HG03039 (cell line): ENCODE measurements at regions not wholly inside any gene's neighbourhood (a gene's known extent, or its start where the extent isn't known, plus 50 kb on each side); places are given as distances from the start of the nearest gene placed in this dataset.
"Not testable (repeated sequence)": the region's sequence is repeated elsewhere in the genome, so short reads cannot be mapped to it uniquely, and the experiment has no call there.

Source experiments
- ATAC-seq: cut with Tn5 transposase; IDR thresholded peaks from one replicate; pipeline ENCODE4 v1.9.1; 2021; ENCODE audit warnings: mild to moderate bottlenecking, moderate library complexity; ENCODE audit not compliant: unreplicated experiment

DNA sequence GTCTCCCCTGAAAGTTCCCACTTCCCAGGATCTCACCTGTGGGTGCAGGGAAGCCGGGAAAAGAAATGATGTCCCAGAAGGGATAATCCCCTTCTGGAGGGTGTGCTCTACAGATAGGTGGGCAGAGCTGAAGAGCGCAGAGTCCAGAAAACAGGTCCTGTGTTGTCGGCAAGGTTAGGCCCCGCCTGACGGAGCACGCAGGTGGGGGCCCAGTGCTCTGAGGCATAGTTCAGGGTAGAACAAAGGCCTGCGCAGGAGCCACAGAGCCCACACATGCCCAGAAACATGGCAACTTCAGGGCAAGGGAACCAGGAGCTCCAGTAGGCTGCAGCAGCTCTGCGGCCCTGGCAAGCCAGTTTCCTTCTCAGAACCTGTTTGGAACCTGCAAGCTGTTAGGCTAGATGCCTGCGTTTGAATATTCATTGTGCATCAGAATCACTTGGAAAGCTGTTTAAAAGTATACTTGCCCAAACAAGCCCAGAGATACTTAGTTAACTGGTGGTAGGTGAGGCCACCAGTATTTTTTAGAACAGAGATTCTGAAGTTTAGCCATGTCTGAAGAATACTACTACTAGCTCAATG is 386.6 kb downstream of the BUD13 start:
- no peak for ATAC-seq

DNA sequence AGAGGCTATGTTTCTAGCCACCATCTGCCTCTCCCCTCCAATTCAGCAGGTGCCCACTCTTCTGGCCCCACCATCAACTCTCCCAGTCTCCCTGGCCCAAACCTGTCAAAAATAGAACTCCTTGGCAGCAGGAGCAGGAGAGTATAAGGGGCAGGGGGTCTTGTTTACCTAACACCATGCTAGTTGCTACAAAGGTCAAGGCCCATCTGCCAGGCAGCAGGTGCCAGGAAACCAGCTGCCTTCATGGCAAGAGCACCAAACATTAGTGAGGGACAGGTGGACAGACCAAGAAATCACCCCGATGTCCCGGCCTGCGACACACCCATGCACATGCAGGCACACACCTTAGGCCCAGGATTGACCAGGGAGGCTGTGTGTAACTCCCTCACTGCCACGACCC is 387.9 kb downstream of the BUD13 start:
- no peak for ATAC-seq

DNA sequence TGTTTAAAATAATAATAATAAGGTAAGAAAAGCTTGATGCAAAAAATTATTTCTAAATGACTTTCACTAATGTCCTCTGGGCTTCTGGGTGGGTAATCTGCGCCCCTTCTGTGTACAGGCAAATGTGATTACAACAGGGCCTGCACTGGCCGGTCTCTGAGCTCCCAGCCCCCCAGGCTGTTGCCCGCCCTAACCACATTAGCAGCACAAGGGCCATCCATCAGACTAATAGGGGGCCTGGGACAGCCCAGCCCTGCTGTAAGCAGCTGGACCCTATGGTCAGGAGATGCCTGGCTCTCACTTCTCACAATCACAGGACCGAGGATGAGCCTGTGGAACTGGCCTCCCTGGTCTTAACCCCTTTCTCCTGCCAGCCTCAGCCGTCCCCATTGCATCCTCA is 388.4 kb downstream of the BUD13 start:
- no peak for ATAC-seq

DNA sequence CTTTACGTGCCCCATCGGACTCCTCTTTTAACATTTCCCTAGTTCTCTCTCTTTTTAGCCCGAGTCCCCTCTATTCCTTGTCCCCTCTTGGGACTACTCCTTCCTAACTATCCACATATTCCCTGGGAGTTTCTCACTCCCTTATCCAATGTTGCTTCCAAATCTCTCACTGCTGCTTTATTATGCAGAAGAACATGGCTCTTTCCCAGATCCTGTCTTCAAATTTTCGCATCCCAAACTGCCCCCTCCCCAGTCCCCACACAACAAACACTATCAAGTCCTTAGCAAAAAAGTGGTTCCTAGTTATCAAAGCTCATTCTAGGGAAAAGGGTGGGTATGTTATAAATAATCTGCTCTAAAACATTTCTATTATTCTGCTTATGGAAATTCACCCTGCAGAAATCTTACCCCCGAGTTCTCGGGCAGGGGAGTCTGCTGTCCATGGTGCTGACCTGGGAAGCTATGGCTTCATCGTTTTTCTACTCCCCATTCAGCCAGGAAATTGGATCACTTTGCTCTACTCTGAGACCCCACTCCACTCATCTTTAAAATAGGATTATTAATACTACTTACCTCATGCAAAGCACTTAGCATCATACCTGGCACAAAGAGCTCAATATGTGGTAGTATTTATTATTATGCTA is 393.5 kb downstream of the BUD13 start:
- no peak for ATAC-seq

DNA sequence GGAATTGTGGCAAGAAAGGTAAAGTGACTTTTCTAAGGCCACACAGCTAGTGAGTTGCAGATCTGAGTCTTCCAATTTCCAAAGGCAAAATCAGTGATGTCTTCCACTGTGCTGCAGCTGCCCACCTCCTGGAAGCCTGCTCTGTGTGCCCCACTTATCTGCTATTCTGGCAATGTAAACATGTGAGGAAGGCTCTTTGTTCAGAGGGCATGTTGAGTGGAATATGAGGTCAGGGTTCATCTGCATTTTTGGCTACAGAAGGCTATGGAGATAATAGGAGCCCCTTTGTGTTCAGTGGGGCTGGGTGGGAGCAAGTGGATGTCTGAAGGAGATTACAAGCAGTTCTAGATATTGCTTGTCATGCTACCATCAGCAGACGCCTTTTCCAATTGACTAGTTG is 396.2 kb downstream of the BUD13 start:
- ATAC-seq: no peak

DNA sequence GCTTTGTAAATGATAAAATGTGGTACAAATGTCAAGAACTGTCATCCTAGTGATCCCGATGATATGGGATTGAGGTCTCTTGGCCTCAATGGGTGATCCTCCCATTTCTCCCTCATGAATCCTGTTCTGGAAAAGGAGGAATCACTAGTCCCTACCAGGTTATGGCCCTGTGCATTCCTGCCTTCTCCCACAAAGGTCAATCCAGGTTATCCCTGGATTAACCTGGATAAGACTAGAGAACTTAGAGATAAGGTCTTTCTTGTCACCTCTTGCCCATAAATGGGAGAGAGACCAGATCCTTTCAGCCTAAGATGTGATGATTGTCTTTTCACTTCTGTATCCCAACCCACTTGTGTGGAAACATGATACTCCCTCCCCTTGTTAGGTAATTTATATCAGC is 396.7 kb downstream of the BUD13 start:
- no peak for ATAC-seq

DNA sequence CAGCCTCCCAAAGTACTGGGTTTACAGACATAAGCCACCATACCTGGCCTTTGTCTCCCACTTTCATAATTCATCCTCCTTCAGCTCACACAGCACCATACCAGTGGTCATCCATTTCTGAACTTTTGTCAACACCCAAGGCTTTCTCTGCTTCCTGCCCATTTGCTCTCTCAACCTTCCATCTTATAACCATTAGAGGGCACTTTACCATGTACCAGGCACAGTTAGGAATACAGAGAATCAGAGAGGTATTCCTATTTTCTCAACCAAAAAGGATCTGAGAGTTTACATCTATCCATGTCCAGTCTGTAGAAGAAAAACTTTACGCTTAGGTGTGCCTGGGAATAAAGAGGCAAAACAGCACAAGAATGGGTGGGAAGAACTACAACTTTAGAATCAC is 397.6 kb downstream of the BUD13 start:
- no peak for ATAC-seq

DNA sequence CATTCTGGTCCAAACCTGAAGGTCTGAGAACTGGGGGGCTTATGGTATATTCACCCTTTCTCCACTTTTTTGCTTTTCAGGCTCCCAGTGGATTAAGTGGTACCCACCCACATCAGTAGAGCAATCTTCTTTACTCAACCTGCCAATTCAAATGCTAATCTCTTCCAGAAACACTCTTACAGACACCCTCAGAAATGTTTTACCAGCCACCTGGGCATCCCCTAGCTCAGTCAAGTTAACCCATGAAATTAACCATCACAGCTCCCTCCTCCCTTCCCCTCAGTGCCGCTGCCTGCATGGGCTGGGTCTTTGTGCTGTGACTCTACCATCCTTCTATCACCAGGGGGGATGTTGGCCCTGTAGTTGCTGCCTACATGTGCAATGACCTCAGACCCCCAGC is 398.7 kb downstream of the BUD13 start:
- ATAC-seq: no peak

DNA sequence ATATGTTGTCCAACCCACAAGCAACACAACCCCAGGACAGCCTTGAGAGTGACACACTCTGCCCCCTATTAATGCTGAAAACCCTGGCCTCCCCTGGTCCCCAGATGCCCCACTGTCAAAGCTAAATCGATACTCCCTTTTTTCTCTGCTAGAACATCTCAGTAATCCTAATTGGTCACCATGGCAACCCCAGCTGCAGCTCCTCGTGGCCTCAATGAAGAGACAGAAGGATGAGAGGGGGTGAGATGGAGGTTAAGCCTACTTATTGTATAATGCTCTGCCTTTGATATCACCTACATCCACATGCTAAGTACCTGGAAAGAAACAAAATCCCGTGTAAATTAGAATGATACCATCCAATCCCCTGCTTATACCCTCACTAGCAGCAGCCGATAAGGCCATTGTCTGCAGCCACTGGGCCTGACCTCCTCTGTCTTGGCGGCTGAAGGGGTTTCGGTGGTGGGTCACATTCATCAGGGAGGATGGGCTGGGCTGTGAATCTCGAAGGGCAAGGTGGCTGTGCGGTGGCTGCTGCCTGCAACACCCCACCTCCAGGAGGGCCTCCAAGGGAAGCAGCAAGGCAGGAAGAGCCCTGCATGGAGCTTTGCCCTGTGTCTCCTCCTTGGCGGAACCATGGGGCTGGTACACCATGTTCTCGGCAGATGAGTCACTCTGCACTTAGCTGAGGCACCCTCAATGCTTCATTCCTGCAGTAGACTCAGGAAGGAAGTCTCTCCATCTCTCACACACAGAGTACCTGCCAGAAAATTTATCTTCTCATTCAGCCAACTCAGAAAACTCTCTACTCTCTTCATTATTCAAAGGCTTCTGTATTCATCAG is 399.5 kb downstream of the BUD13 start:
- ATAC-seq: no peak

DNA sequence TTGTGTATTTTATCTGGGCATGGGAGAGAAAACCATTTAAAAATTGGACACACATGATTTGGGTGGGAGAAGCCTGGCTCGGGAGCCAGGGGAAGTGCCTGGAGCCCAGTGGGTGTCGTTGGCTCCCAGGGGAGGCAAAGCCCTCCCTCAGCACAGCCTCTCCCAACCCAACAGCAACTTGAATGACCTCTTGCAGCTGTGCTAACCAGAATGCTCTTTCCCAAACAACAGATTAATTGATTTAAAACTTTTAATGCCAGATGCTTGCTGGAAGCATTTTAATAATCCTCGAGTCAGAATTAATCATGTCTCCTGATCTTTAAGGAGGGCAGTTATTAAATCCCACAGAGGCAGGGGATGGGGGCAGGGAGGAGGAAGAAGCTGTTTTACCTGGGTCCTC is 401.6 kb downstream of the BUD13 start:
- ATAC-seq: no peak

DNA sequence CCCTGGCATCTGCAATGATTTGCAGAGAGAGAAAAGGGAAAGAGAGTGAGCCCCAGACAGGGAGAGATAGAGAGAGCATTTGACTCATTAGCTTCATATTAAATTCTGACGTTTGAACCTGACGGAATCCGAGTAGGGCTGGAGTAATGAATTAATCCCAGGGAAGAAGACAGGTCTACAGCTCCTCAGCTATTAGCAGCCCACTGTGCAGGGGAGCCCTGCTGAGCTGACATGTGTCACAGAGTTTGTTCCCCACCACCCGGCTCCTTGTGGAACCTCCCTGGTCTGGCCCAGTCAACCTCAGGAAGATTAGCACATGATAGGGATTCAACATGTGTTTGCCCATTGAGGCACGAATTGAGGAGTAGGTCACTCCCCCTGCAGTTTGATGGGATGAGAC is 404.0 kb downstream of the BUD13 start:
- no peak for ATAC-seq

DNA sequence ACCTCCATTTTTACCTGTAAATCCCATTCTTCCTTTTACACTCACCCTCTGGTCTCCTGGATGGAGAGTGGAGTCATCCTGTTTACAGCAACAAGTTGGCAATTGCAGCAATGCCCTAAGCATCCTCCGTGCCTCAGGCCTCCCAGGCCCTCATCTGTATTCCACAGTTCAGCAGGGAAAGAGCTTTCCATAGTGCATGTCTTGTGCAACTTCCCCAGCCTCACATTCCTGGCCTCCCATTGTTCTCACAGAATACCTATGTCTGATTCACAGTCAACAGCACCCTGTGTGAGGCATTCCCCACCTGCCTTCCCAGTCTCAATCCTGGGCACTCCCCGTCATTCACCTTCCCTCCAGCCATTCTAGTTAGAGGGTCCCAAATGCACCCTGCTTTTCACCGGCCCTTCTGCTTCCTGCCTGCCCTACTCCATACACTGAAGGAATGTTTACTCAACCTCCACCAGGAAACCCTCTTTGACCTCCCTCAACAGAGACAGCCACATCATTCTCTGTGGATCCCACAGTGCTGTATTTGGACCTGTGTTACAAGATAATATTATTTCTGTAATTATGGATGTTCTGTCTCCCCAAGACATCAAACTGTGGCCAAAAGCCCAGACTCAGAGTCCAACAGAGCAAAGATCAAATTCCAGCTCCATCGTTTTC is 405.7 kb downstream of the BUD13 start:
- no peak for ATAC-seq

DNA sequence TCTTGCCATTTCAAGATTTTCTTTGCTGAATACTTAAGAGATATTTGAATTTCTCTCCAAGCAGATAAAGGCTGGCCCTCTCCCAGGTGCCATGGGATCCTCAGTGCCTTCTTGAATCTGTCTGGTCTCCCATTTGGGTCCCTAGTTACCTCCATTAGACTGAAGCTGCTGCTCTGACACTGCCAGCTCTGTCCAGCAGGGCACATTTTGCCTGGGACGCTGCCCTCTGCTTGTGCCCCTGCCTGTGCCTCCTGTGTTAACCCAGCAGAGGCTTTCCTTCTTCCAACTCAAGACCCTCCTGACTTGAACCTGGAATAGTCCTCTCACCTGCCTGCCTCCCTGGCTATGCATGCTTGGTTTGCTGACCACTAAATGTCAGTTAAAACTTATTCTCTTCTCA is 406.3 kb downstream of the BUD13 start:
- ATAC-seq: no peak

DNA sequence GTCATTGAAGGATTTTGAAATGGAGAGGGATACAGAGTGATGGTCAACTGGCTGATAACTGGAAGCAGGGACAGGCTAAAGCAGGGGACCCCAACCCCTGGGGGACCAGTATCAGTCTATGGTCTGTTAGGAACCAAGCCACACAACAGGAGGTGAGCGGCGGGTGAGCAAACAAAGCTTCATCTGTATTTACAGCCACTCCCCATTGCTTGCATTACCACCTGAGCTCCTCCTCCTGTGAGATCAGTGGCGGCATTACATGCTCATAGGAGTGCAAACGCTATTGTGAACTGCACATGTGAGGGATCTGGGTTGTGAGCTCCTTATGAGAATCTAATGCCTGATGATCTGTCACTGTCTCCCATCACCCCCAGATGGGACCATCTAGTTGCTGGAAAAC is 407.9 kb downstream of the BUD13 start:
- not testable (repeated sequence) for ATAC-seq

DNA sequence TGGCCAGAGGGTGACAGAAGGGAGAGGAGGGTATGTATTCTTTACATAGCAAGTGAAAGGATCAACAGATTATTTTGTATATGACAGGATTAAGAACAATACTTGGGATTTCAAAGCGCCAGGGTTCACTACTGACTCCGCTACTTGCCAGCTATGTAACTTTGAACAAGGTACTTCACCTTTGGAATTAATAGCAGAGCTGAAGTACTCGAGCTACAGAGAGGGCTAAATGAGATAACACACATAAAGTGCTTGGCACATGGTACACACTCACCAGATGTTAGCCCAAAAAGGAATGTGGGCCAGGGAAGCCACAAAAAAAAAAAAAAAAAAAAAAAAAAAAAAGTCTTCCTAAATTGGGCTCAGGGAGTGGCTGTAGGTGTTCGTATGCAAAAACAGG is 408.4 kb downstream of the BUD13 start:
- ATAC-seq: no peak

DNA sequence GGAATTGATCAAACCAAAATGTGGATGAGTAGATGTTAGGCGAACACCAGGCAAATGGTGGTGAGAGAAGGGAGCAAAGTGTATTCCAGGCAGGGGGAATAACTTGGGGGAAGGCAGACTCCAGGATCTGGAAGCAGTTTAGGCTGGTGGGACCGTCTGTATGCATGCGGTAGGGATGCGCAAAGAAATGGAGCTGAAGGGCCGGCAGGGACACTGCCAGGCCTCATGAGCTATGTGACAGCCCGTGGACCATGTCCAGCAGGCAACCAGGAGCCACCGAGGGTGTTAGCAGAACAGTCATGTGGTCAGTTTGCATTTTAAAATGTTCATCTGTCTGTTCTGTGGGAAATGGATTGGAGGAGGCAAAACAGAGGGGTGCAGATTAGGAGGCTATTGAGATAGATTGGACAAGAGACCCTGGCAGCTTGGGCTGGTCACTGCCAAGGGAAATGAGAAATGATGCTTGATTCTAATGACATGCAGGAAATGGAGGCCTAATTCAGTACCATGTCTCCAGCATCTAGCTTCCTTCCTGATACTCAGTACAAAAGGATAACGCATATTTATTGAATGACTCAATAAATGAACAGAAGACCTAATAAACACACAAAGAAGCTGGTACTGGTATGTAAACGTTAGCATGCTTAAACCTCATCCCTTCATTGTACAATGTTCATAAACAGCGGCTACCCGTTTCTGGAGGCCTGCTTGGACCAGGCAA is 412.4 kb downstream of the BUD13 start:
- no peak for ATAC-seq

DNA sequence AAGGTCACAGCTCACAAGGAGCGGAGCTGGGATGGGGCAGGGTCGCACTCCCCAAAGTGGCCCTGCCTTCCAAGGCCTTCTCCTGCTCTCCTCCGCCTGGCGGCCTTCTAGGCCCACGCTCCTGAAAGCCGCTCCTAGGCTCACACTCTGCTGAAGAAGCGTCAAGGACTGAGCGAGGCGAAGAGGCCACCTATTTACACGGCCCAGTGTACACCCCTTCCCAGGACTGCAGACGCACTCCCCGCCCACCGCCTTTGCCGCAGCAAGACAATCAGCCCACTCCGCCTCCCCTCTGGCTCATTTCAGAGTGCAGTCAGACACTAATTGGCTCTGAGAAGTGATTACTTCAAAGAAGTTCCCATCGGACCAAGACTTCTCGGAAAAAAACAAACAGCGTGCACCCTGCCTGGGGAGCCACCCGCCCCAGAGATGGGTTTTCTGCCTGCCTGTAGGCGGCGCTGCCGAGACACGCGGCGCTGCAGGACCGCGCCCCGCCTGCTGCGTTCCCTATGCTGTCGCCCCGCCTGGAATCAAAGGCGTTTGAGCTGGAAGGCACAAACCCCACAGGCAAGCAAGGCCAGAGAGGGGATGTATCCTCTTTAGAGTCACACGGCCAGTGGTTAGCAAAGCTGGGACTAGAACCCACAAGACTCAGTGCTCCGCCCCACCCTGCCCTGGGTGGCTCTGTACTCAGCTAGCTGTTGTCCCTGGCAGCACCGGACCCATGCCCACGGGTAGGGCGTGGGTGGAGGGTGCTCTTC is 414.8 kb downstream of the BUD13 start:
- ATAC-seq: no peak

DNA sequence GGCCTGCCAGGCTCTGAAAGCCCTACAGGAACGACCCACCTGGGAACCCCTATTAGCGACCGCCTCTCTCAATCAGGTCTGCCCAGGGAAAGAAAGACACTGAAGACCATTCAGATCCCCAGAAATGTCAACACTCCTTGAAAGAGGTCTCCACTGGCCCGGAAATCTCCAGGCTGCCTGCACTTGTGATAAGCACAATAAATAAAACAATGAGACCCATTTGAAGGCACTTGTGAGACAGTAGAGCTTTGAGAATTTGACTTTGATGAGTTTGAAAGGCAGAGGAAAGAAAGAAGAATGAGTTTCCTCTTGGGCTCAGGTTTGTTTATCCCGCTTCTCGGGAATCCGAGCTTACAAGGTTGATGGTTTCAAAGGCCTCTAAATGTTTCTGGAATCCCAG is 416.3 kb downstream of the BUD13 start:
- ATAC-seq: no peak

DNA sequence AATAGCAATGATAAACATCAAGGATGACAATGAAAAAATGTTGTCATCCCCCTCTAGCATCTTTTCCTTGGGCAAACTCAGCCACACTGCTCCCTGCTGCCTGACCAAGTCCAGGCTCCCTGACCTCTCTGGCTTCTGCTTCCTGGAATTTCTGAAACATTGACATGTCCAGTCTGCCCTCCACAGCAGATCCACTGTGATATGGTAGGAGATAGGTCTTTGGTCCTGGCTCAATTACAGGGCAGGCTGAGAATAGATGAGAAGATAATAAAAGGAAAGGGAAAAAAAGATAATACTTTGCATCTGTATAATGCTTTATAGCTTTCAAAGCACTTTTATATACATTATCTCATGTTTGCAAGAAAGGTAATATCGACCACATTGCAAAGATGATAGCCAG is 417.7 kb downstream of the BUD13 start:
- ATAC-seq: no peak

DNA sequence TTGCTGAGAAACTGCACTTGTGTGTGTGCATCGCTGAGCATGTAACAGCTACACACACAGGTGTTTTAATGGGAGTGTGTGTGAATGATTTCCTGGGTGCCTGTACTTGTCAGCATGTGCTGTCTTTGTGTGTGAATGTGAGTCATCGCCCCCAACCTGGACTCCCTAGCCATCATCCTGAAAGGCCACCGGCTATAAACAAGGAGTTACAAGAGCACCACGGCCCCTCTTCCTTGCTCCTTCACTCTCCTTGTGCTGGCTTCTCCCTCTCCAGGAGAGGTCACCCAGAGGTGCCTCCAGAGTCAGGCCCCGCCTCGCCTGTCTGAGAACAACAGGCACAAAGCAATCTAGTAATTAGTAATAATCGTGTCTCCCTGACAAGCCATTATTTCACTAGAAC is 419.2 kb downstream of the BUD13 start:
- ATAC-seq: no peak
